K562 (cell line): ENCODE measurements at regions not wholly inside any gene's neighbourhood (a gene's known extent, or its start where the extent isn't known, plus 50 kb on each side); places are given as distances from the start of the nearest gene placed in this dataset.

Experiments
- ATAC-seq: fragments of 200-7000 bp; cut with Tn5 transposase; 3 replicates; pipeline ENCODE4 v1.9.1; 2020; ENCODE audit warnings: moderate library complexity
- BruUV-seq: library from RNA; stranded (reverse); fragments of 400-500 nt; replicated peaks from 2 replicates; lab custom pipeline; 2021; lab: Mats Ljungman, UMichigan
- CTCF ChIA-PET: fragments of 300-600 bp; formaldehyde crosslinking; extraction: SDS; loops from one replicate; lab custom pipeline; 2021; ENCODE audit warnings: low intra/inter-chr PET ratio; lab: Yijun Ruan, JAX
- POLR2A ChIA-PET: fragments of 300-600, 350-650 bp; sonication (Branson Sonifier 250); formaldehyde crosslinking; extraction: SDS; loops from one replicate; lab custom pipeline; 2021; ENCODE audit warnings: antibody characterized with exemption, inconsistent platforms; lab: Yijun Ruan, JAX
- DNase-seq, 4 experiments: peaks; one replicate each; pipeline versions ENCODE4 v3.0.0 to v3.0.0-alpha.2; 2011 to 2018; ENCODE audit warnings: low spot score in 3 of 4, mixed read lengths in 3 of 4; ENCODE audit errors: extremely low read depth in 1 of 4
- FAIRE-seq: peaks from 2 replicates; lab custom pipeline; 2011; peaks lifted over from hg19 to GRCh38; lab: Jason Lieb, UNC
- H2AFZ ChIP-seq: 2 replicates; pipeline ENCODE4 v1.6.0; 2011; ENCODE audit warnings: low read depth, low read length, control low read depth, inconsistent platforms
- H3K27ac ChIP-seq: fragments of 200-600 bp; 3 replicates; pipeline ENCODE4 v1.8.0; 2011; ENCODE audit warnings: low read depth, mild to moderate bottlenecking, control low read depth, inconsistent platforms, low read length, moderate library complexity, mixed read lengths; ENCODE audit errors: extremely low read depth
- H3K27me3 ChIP-seq, 2 experiments: fragments of 300-600 bp in 1 of 2; 2 replicates in 1 of 2; 3 replicates in 1 of 2; pipeline versions ENCODE4 v1.6.0 to v1.8.0; 2011; ENCODE audit warnings: inconsistent platforms in 2 of 2, low read length in 2 of 2, mild to moderate bottlenecking in 1 of 2, mixed read lengths in 1 of 2, moderate library complexity in 1 of 2; ENCODE audit not compliant: control insufficient read depth in 2 of 2, insufficient read depth in 2 of 2
- H3K36me3 ChIP-seq: fragments of 300-600 bp; 3 replicates; pipeline ENCODE4 v1.8.0; 2011; ENCODE audit warnings: mild to moderate bottlenecking, low read length, inconsistent platforms; ENCODE audit not compliant: control insufficient read depth, insufficient read depth
- H3K4me1 ChIP-seq, 2 experiments: fragments of 200-600 bp in 1 of 2; replicated peaks in 1 of 2; 2 replicates in 1 of 2; 3 replicates in 1 of 2; pipeline versions ENCODE4 v1.5.1 to v1.8.0; 2011; ENCODE audit warnings: inconsistent platforms in 2 of 2, low read length in 2 of 2, mild to moderate bottlenecking in 1 of 2, mixed read lengths in 1 of 2, moderate library complexity in 1 of 2; ENCODE audit not compliant: control insufficient read depth in 2 of 2, insufficient read depth in 2 of 2
- H3K4me2 ChIP-seq: 2 replicates; pipeline ENCODE4 v1.6.1; 2011; ENCODE audit warnings: low read length, control low read depth, inconsistent platforms, mixed read lengths; ENCODE audit not compliant: insufficient read depth
- H3K4me3 ChIP-seq: fragments of 200-600 bp; sonication (generic), shearing (Covaris generic); 2 replicates; pipeline ENCODE4 v1.5.1; 2016; ENCODE audit warnings: control low read depth, inconsistent platforms
- H3K79me2 ChIP-seq: fragments of 200-600 bp; 3 replicates; pipeline ENCODE4 v1.8.0; 2011; ENCODE audit warnings: low read length, inconsistent platforms; ENCODE audit not compliant: control insufficient read depth, insufficient read depth
- H3K9ac ChIP-seq, 2 experiments: 2 replicates each; pipeline versions ENCODE4 v1.6.0 to v1.6.1; 2011; ENCODE audit warnings: low read depth in 2 of 2, low read length in 2 of 2, control low read depth in 1 of 2, inconsistent platforms in 1 of 2, mild to moderate bottlenecking in 1 of 2, mixed read lengths in 1 of 2; ENCODE audit not compliant: insufficient read depth in 1 of 2
- H3K9me1 ChIP-seq: one replicate; pipeline ENCODE4 v1.6.0; 2011; ENCODE audit warnings: inconsistent platforms, mild to moderate bottlenecking, low read length, moderate library complexity; ENCODE audit not compliant: control insufficient read depth, insufficient read depth
- H3K9me3 ChIP-seq: replicated peaks from 2 replicates; pipeline ENCODE4 v1.5.1; 2011; ENCODE audit warnings: low read depth, low read length, inconsistent platforms; ENCODE audit not compliant: control insufficient read depth, insufficient read depth
- H4K20me1 ChIP-seq: replicated peaks from 2 replicates; pipeline ENCODE4 v1.6.1; 2011; ENCODE audit warnings: low read length, inconsistent platforms, mixed read lengths; ENCODE audit not compliant: control insufficient read depth, insufficient read depth
- GABPB2 ChIP-seq: fragments of 250-450 bp; sonication (Bioruptor Pico); conservative IDR thresholded peaks from 2 replicates; pipeline ENCODE4 v1.5.1; 2021; ENCODE audit warnings: mild to moderate bottlenecking
- KLF10 ChIP-seq: fragments of 250-450 bp; sonication (Bioruptor Pico); IDR thresholded peaks from 2 replicates; pipeline ENCODE4 v1.6.1; 2021; ENCODE audit warnings: matching md5 sums
- MCM2 ChIP-seq: fragments of 450-650 bp; IDR thresholded peaks from 2 replicates; pipeline ENCODE4 v1.6.1; 2017; ENCODE audit warnings: low read depth, mild to moderate bottlenecking
- RBM39 ChIP-seq: fragments of 200-400 bp; formaldehyde crosslinking; optimal IDR thresholded peaks from 2 replicates; pipeline ENCODE3; 2018; ENCODE audit warnings: low read depth, low read length
- TAF15 ChIP-seq: fragments of 200-400 bp; formaldehyde crosslinking; IDR thresholded peaks from 2 replicates; pipeline ENCODE4 v1.6.1; 2017; ENCODE audit warnings: mild to moderate bottlenecking, low read depth, low read length, moderate library complexity
- TEAD1 ChIP-seq, 2 experiments: fragments of 450-650 bp in 1 of 2; sonication (generic) in 1 of 2; formaldehyde crosslinking; IDR thresholded peaks; 2 replicates each; pipeline versions ENCODE4 v1.4.0 to v1.8.0; 2020 to 2022; ENCODE audit warnings: mild to moderate bottlenecking in 2 of 2, missing genetic modification reagents in 1 of 2
- YY1 ChIP-seq, 3 experiments: IDR thresholded peaks; 2 replicates each; pipeline ENCODE4 v1.6.1; 2011; ENCODE audit warnings: low read length in 2 of 3, mild to moderate bottlenecking in 2 of 3, moderate library complexity in 2 of 3, borderline replicate concordance in 1 of 3, control low read depth in 1 of 3, low read depth in 1 of 3; ENCODE audit not compliant: insufficient read depth in 3 of 3, insufficient replicate concordance in 2 of 3, control insufficient read depth in 1 of 3, insufficient read length in 1 of 3; ENCODE audit errors: extremely low read depth in 1 of 3
- ZNF253 ChIP-seq: fragments of 250-450 bp; sonication (Bioruptor Pico); conservative IDR thresholded peaks from 2 replicates; pipeline ENCODE4 v1.6.1; 2021; ENCODE audit warnings: mild to moderate bottlenecking
- WGBS: fragments of 100-300 bp; shearing (Covaris generic); methylation state at CpG from one replicate; pipeline ENCODE4 v1.1.6; 2016; ENCODE audit warnings: low coverage, mixed read lengths; ENCODE audit not compliant: insufficient coverage; ENCODE audit errors: missing lambda C conversion rate; 5-methylcytosine and 5-hydroxymethylcytosine counted together
- in situ Hi-C: fragments of 300-500 bp; cut with MboI; formaldehyde crosslinking; loops from 4 replicates; pipeline ENCODE4 v1.15.0; 2018; ENCODE audit warnings: inconsistent platforms, mixed read lengths
- intact Hi-C: fragments of 100-400 bp; cut with micrococcal nuclease; formaldehyde crosslinking; loops from 2 replicates; pipeline ENCODE4 v1.14.2; 2022

- ATAC-seq = no peak
- no peak overlapping the region for H3K4me3 ChIP-seq
- BruUV-seq = no TSS peak
- no peaks in the 10 kb centered on the region for H3K79me2 ChIP-seq
- H3K9me1 ChIP-seq = no peaks in the 10 kb centered on the region
- no peak overlapping the region for H3K4me2 ChIP-seq
- ChIA-PET POLR2A (no interaction called here), CTCF (no interaction called here)
- no peaks in the 10 kb centered on the region for H3K36me3 ChIP-seq
- H3K4me1 ChIP-seq = no peaks in the 10 kb centered on the region
- no peak for FAIRE-seq
- 0% methylated on average over 1 of the region's 1 CpG for WGBS
- H3K9me3 ChIP-seq = no peaks in the 10 kb centered on the region
- TF ChIP-seq KLF10 (CRISPR knock-in tag) = no peak
- TF ChIP-seq RBM39 = no peak
- no peak for TF ChIP-seq YY1 (IDR thresholded peaks at IDR 0.05; ENCODE audit: borderline replicate concordance in 1 of 3, control insufficient read depth in 1 of 3, extremely low read depth in 1 of 3, insufficient read depth in 3 of 3, insufficient read length in 1 of 3, insufficient replicate concordance in 2 of 3, low read depth in 1 of 3, low read length in 2 of 3)
- no peak for TF ChIP-seq ZNF253 (CRISPR knock-in tag)
- no peak for TF ChIP-seq TAF15
- TF ChIP-seq GABPB2 = no peak
- no peak for TF ChIP-seq TEAD1 (CRISPR knock-in tag; IDR thresholded peaks at IDR 0.05)
- TF ChIP-seq MCM2 = no peak
- no peaks in the 10 kb centered on the region for H4K20me1 ChIP-seq
- no peak overlapping the region for H3K9ac ChIP-seq
- no peaks in the 10 kb centered on the region for H3K27me3 ChIP-seq
- DNase-seq = no peak
- H3K27ac ChIP-seq = no peak overlapping the region
- in situ Hi-C loops = no loop called here
- intact Hi-C loops = no loop called here
- no peak overlapping the region for H2AFZ ChIP-seq
These were observed 803.6 kb downstream of the NR2F1-AS1 start for GRCh38 chr5:92777421-92777820.
